CD8-positive, alpha-beta memory T cell (primary cell): ENCODE measurements at regions not wholly inside any gene's neighbourhood (a gene's known extent, or its start where the extent isn't known, plus 50 kb on each side); places are given as distances from the start of the nearest gene placed in this dataset.

Experiments
- CTCF ChIA-PET: fragments of 350-600 bp; sonication (Branson Sonifier 250); formaldehyde crosslinking; loops from one replicate; lab custom pipeline; 2021; ENCODE audit warnings: antibody characterized with exemption; lab: Charles Lee
- POLR2A ChIA-PET: fragments of 350-600 bp; sonication (Branson Sonifier 250); formaldehyde crosslinking; loops from one replicate; lab custom pipeline; 2021; ENCODE audit warnings: antibody characterized with exemption; lab: Charles Lee
- DNase-seq, 5 donors: peaks; one replicate each; pipeline versions ENCODE4 v3.0.0 to v3.0.0-alpha.2; 2020 to 2022; ENCODE audit warnings: mixed read lengths in 1 of 5
- H3K27ac ChIP-seq: one replicate; pipeline ENCODE4 v1.7.0; 2013; ENCODE audit warnings: low read depth, mild to moderate bottlenecking, low read length, moderate library complexity
- H3K27me3 ChIP-seq: 2 replicates; pipeline ENCODE4 v1.7.0; 2013; ENCODE audit warnings: low read length, mild to moderate bottlenecking; ENCODE audit not compliant: insufficient read depth, poor library complexity, severe bottlenecking
- H3K36me3 ChIP-seq: 2 replicates; pipeline ENCODE4 v1.7.0; 2013; ENCODE audit warnings: mild to moderate bottlenecking, low read length, moderate library complexity; ENCODE audit not compliant: insufficient read depth
- H3K4me1 ChIP-seq: 2 replicates; pipeline ENCODE4 v1.7.0; 2013; ENCODE audit warnings: mild to moderate bottlenecking, low read length, moderate library complexity; ENCODE audit not compliant: insufficient read depth
- H3K4me3 ChIP-seq: 2 replicates; pipeline ENCODE4 v1.7.0; 2013; ENCODE audit warnings: mild to moderate bottlenecking, low read length
- H3K9me3 ChIP-seq: 2 replicates; pipeline ENCODE4 v1.7.0; 2013; ENCODE audit warnings: mild to moderate bottlenecking, low read length
- H3K27ac Mint-ChIP-seq, 8 donors: one replicate each; pipeline ENCODE4 v1.8.0; 2020 to 2021; ENCODE audit warnings: mixed read lengths in 8 of 8, mild to moderate bottlenecking in 6 of 8, inconsistent platforms in 3 of 8, moderate library complexity in 3 of 8
- H3K27me3 Mint-ChIP-seq, 2 donors: one replicate each; pipeline ENCODE4 v1.8.0; 2020 to 2021; ENCODE audit warnings: mixed read lengths in 2 of 2, mild to moderate bottlenecking in 1 of 2, moderate library complexity in 1 of 2
- H3K36me3 Mint-ChIP-seq, 3 donors: one replicate each; pipeline ENCODE4 v1.8.0; 2020 to 2021; ENCODE audit warnings: mixed read lengths in 3 of 3, inconsistent platforms in 1 of 3, mild to moderate bottlenecking in 1 of 3
- H3K4me1 Mint-ChIP-seq, 3 donors: one replicate each; pipeline ENCODE4 v1.8.0; 2020 to 2021; ENCODE audit warnings: mixed read lengths in 3 of 3, inconsistent platforms in 1 of 3, mild to moderate bottlenecking in 1 of 3
- H3K4me3 Mint-ChIP-seq, 7 donors: one replicate each; pipeline ENCODE4 v1.8.0; 2020 to 2021; ENCODE audit warnings: mixed read lengths in 7 of 7, mild to moderate bottlenecking in 6 of 7, moderate library complexity in 4 of 7, inconsistent platforms in 2 of 7
- H3K9me3 Mint-ChIP-seq, 5 donors: one replicate each; pipeline ENCODE4 v1.8.0; 2020 to 2022; ENCODE audit warnings: mixed read lengths in 5 of 5, mild to moderate bottlenecking in 3 of 5, moderate library complexity in 2 of 5, inconsistent platforms in 1 of 5

- no peak overlapping the region for H3K27ac Mint-ChIP-seq
- H3K27me3 Mint-ChIP-seq: no peaks in the 10 kb centered on the region
- no peak overlapping the region for H3K4me3 Mint-ChIP-seq
- H3K9me3 Mint-ChIP-seq: peaks cover 1 to 17% (median 2%) of the 10 kb centered on the region in 5 donors
- Histone ChIP-seq H3K27me3 (no peaks in the 10 kb centered on the region), H3K27ac (no peak overlapping the region), H3K4me3 (no peak overlapping the region), H3K4me1 (no peaks in the 10 kb centered on the region), H3K9me3 (no peaks in the 10 kb centered on the region), H3K36me3 (no peaks in the 10 kb centered on the region)
- DNase-seq: no peak
- POLR2A ChIA-PET: no interaction called here
- no peaks in the 10 kb centered on the region for H3K36me3 Mint-ChIP-seq
- H3K4me1 Mint-ChIP-seq: no peaks in the 10 kb centered on the region
- CTCF ChIA-PET: no interaction called here
Observed at GRCh38 chr5:136613230-136613629, 247.9 kb upstream of the TRPC7 start.

GRCh38 chr5:136605638-136606037 is 240.3 kb upstream of the TRPC7 start:
- peaks cover 0 to 7% (median 0%) of the 10 kb centered on the region in 3 donors for H3K36me3 Mint-ChIP-seq
- CTCF ChIA-PET: no interaction called here
- no peaks in the 10 kb centered on the region for H3K36me3 ChIP-seq
- H3K4me3 ChIP-seq: no peak overlapping the region
- H3K27ac Mint-ChIP-seq: no peak overlapping the region
- no peak overlapping the region for H3K27ac ChIP-seq
- H3K4me1 ChIP-seq: no peaks in the 10 kb centered on the region
- no peaks in the 10 kb centered on the region for H3K27me3 ChIP-seq
- POLR2A ChIA-PET: no interaction called here
- no peaks in the 10 kb centered on the region for H3K4me1 Mint-ChIP-seq
- no peak for DNase-seq
- H3K9me3 ChIP-seq: no peaks in the 10 kb centered on the region
- no peak overlapping the region for H3K4me3 Mint-ChIP-seq
- H3K9me3 Mint-ChIP-seq: peaks cover 22 to 38% (median 25%) of the 10 kb centered on the region in 5 donors
- H3K27me3 Mint-ChIP-seq: peaks cover 3% of the 10 kb centered on the region in 2 donors

GRCh38 chr5:136600306-136600705 is 235.0 kb upstream of the TRPC7 start:
- Mint-ChIP-seq H3K27ac (no peak overlapping the region), H3K4me3 (no peak overlapping the region), H3K36me3 (peaks cover 0 to 8% (median 0%) of the 10 kb centered on the region in 3 donors), H3K27me3 (no peaks in the 10 kb centered on the region), H3K4me1 (no peaks in the 10 kb centered on the region), H3K9me3 (peaks cover 23 to 40% (median 27%) of the 10 kb centered on the region in 5 donors)
- POLR2A ChIA-PET: no interaction called here
- no peak overlapping the region for H3K4me3 ChIP-seq
- no peaks in the 10 kb centered on the region for H3K9me3 ChIP-seq
- no peaks in the 10 kb centered on the region for H3K27me3 ChIP-seq
- no peaks in the 10 kb centered on the region for H3K36me3 ChIP-seq
- no peak overlapping the region for H3K27ac ChIP-seq
- no peaks in the 10 kb centered on the region for H3K4me1 ChIP-seq
- CTCF ChIA-PET: interaction anchor here (1.4 kb wide), 1 partner anchor 21 kb away, joined by 3 read pairs; no protein-coding TSS in a partner anchor
- DNase-seq: no peak

- Mint-ChIP-seq H3K9me3 (peaks cover 21 to 38% (median 26%) of the 10 kb centered on the region in 5 donors), H3K4me3 (no peak overlapping the region), H3K27me3 (no peaks in the 10 kb centered on the region), H3K4me1 (no peaks in the 10 kb centered on the region), H3K36me3 (peaks cover 0 to 8% (median 0%) of the 10 kb centered on the region in 3 donors), H3K27ac (no peak overlapping the region)
- no peak for DNase-seq
- H3K9me3 ChIP-seq: no peaks in the 10 kb centered on the region
- ChIA-PET CTCF (interaction anchor here (1.4 kb wide), 1 partner anchor 20 kb away, joined by 3 read pairs; no protein-coding TSS in a partner anchor), POLR2A (no interaction called here)
- H3K4me3 ChIP-seq: no peak overlapping the region
- H3K36me3 ChIP-seq: no peaks in the 10 kb centered on the region
- no peaks in the 10 kb centered on the region for H3K4me1 ChIP-seq
- H3K27me3 ChIP-seq: no peaks in the 10 kb centered on the region
- H3K27ac ChIP-seq: no peak overlapping the region
Observed at GRCh38 chr5:136598802-136599404, 233.6 kb upstream of the TRPC7 start.

GRCh38 chr5:136594416-136594815 is 229.1 kb upstream of the TRPC7 start:
- H3K4me1 ChIP-seq: no peaks in the 10 kb centered on the region
- H3K27me3 ChIP-seq: no peaks in the 10 kb centered on the region
- ChIA-PET CTCF (no interaction called here), POLR2A (no interaction called here)
- no peaks in the 10 kb centered on the region for H3K36me3 ChIP-seq
- DNase-seq: no peak
- no peaks in the 10 kb centered on the region for H3K9me3 ChIP-seq
- H3K4me1 Mint-ChIP-seq: no peaks in the 10 kb centered on the region
- no peaks in the 10 kb centered on the region for H3K27me3 Mint-ChIP-seq
- no peaks in the 10 kb centered on the region for H3K36me3 Mint-ChIP-seq
- no peak overlapping the region for H3K27ac Mint-ChIP-seq
- H3K27ac ChIP-seq: no peak overlapping the region
- H3K4me3 ChIP-seq: no peak overlapping the region
- peaks cover 3 to 11% (median 9%) of the 10 kb centered on the region in 5 donors for H3K9me3 Mint-ChIP-seq
- no peak overlapping the region for H3K4me3 Mint-ChIP-seq

GRCh38 chr5:136590581-136590980 is 225.2 kb upstream of the TRPC7 start:
- Mint-ChIP-seq H3K4me3 (no peak overlapping the region), H3K9me3 (peaks cover 0 to 6% (median 5%) of the 10 kb centered on the region in 5 donors), H3K27ac (no peak overlapping the region), H3K4me1 (no peaks in the 10 kb centered on the region), H3K27me3 (no peaks in the 10 kb centered on the region), H3K36me3 (no peaks in the 10 kb centered on the region)
- Histone ChIP-seq H3K9me3 (no peaks in the 10 kb centered on the region), H3K4me1 (no peaks in the 10 kb centered on the region), H3K27me3 (no peaks in the 10 kb centered on the region), H3K27ac (no peak overlapping the region), H3K4me3 (no peak overlapping the region), H3K36me3 (no peaks in the 10 kb centered on the region)
- no peak for DNase-seq
- ChIA-PET POLR2A (no interaction called here), CTCF (no interaction called here)

- POLR2A ChIA-PET: no interaction called here
Observed at GRCh38 chr5:136586196-136586595, 220.9 kb upstream of the TRPC7 start.

GRCh38 chr5:136584474-136584873 is 219.1 kb upstream of the TRPC7 start:
- CTCF ChIA-PET: no interaction called here
- H3K36me3 Mint-ChIP-seq: no peaks in the 10 kb centered on the region

More at GRCh38 chr5:136586196-136586595, 220.9 kb upstream of the TRPC7 start:
- Mint-ChIP-seq H3K9me3 (peaks cover 0 to 5% (median 0%) of the 10 kb centered on the region in 5 donors), H3K27me3 (no peaks in the 10 kb centered on the region), H3K36me3 (no peaks in the 10 kb centered on the region), H3K27ac (no peak overlapping the region), H3K4me3 (no peak overlapping the region), H3K4me1 (no peaks in the 10 kb centered on the region)
- CTCF ChIA-PET: interaction anchor here (1.2 kb wide), 1 partner anchor 11 kb away, joined by 3 read pairs; no protein-coding TSS in a partner anchor
- no peaks in the 10 kb centered on the region for H3K27me3 ChIP-seq
- no peaks in the 10 kb centered on the region for H3K9me3 ChIP-seq
- no peak overlapping the region for H3K27ac ChIP-seq
- no peaks in the 10 kb centered on the region for H3K4me1 ChIP-seq
- H3K4me3 ChIP-seq: no peak overlapping the region
- no peaks in the 10 kb centered on the region for H3K36me3 ChIP-seq
- DNase-seq: no peak

More at GRCh38 chr5:136584474-136584873, 219.1 kb upstream of the TRPC7 start:
- Histone ChIP-seq H3K27me3 (no peaks in the 10 kb centered on the region), H3K36me3 (no peaks in the 10 kb centered on the region), H3K9me3 (no peaks in the 10 kb centered on the region), H3K4me1 (no peaks in the 10 kb centered on the region), H3K4me3 (no peak overlapping the region), H3K27ac (no peak overlapping the region)
- Mint-ChIP-seq H3K4me1 (no peaks in the 10 kb centered on the region), H3K27me3 (no peaks in the 10 kb centered on the region), H3K4me3 (no peak overlapping the region), H3K9me3 (peaks cover 0 to 2% (median 0%) of the 10 kb centered on the region in 5 donors), H3K27ac (no peak overlapping the region)
- DNase-seq: no peak
- POLR2A ChIA-PET: no interaction called here
